Spleen (tissue), 11 donors: ENCODE measurements at regions not wholly inside any gene's neighbourhood (a gene's known extent, or its start where the extent isn't known, plus 50 kb on each side); places are given as distances from the start of the nearest gene placed in this dataset.

Source experiments
- DNase-seq: peaks from one replicate; pipeline ENCODE4 v3.0.0-alpha.2; 2020
- H3K27ac ChIP-seq, 8 donors: fragments of 200-600 bp; sonication (generic) in 7 of 8; 1 replicate in 4 of 8; 2 replicates in 4 of 8; pipeline versions ENCODE4 v1.5.0 to v1.8.0; 2016 to 2021; ENCODE audit warnings: inconsistent platforms in 4 of 8, mild to moderate bottlenecking in 4 of 8, moderate library complexity in 1 of 8
- H3K27me3 ChIP-seq, 7 donors: fragments of 200-600 bp; sonication (generic) in 6 of 7; replicated peaks in 1 of 7; 1 replicate in 4 of 7; 2 replicates in 3 of 7; pipeline versions ENCODE4 v1.5.0 to v1.8.0; 2016 to 2021; ENCODE audit warnings: inconsistent platforms in 3 of 7, mild to moderate bottlenecking in 1 of 7
- H3K36me3 ChIP-seq, 6 donors: fragments of 200-600 bp; sonication (generic) in 5 of 6; 1 replicate in 4 of 6; 2 replicates in 2 of 6; pipeline versions ENCODE4 v1.5.0 to v1.8.0; 2016 to 2021; ENCODE audit warnings: inconsistent platforms in 2 of 6
- H3K4me1 ChIP-seq, 6 donors: fragments of 200-600 bp; sonication (generic) in 5 of 6; 1 replicate in 3 of 6; 2 replicates in 3 of 6; pipeline versions ENCODE4 v1.5.0 to v1.8.0; 2016 to 2021; ENCODE audit warnings: inconsistent platforms in 3 of 6
- H3K4me3 ChIP-seq, 8 donors: fragments of 200-600 bp; sonication (generic) in 7 of 8; 1 replicate in 4 of 8; 2 replicates in 4 of 8; pipeline versions ENCODE4 v1.5.0 to v1.8.0; 2016 to 2021; ENCODE audit warnings: inconsistent platforms in 4 of 8, mild to moderate bottlenecking in 4 of 8, moderate library complexity in 2 of 8
- H3K9me3 ChIP-seq, 8 donors: fragments of 200-600 bp; sonication (generic) in 7 of 8; 1 replicate in 4 of 8; 2 replicates in 4 of 8; pipeline versions ENCODE4 v1.5.0 to v1.8.0; 2016 to 2021; ENCODE audit warnings: inconsistent platforms in 4 of 8
- CTCF ChIP-seq, 11 experiments: fragments of 200-600 bp in 7 of 11; fragments of 450-650 bp in 4 of 11; sonication (generic) in 4 of 11; IDR thresholded peaks in 8 of 11; conservative IDR thresholded peaks in 3 of 11; 1 replicate in 7 of 11; 2 replicates in 4 of 11; pipeline versions ENCODE4 v1.4.0 to v1.8.0; 2016 to 2021; ENCODE audit warnings: antibody characterized with exemption in 11 of 11, inconsistent platforms in 4 of 11, mild to moderate bottlenecking in 1 of 11
- POLR2A ChIP-seq, 3 donors: fragments of 450-650 bp; IDR thresholded peaks; one replicate each; pipeline ENCODE4 v1.5.1; 2017; ENCODE audit warnings: antibody characterized with exemption in 3 of 3, mild to moderate bottlenecking in 1 of 3
- POLR2AphosphoS5 ChIP-seq, 3 donors: sonication (generic); formaldehyde crosslinking; IDR thresholded peaks; one replicate each; pipeline ENCODE4 v1.5.1; 2017; ENCODE audit warnings: antibody characterized with exemption in 3 of 3
- WGBS, 5 donors: extraction: QIAGEN DNeasy Blood & Tissue Kit in 3 of 5; methylation state at CpG; one replicate each; pipeline versions ENCODE4 v1.1.5 to v1.1.7; 2013 to 2018; 5-methylcytosine and 5-hydroxymethylcytosine counted together
- intact Hi-C: fragments of 100-400 bp; cut with DNase I; formaldehyde crosslinking; loops from one replicate; pipeline ENCODE4 v1.15.0; 2023; ENCODE audit warnings: low total_unique reads
- donor health status: healthy with polysubstance abuse.
- donor health status: DM: no; HTN: no; CAD: no; lungs with moderate emphysema.
- donor health status: DM: no; HTN: no; CAD: no.
- donor health status: Bipolar disorder and iron deficiency.
- donor health status: healthy.
- donor health status: DM: no; HTN: no; CAD: no.
- donor health status: DM: yes; HTN: yes; CAD: no.

DNA sequence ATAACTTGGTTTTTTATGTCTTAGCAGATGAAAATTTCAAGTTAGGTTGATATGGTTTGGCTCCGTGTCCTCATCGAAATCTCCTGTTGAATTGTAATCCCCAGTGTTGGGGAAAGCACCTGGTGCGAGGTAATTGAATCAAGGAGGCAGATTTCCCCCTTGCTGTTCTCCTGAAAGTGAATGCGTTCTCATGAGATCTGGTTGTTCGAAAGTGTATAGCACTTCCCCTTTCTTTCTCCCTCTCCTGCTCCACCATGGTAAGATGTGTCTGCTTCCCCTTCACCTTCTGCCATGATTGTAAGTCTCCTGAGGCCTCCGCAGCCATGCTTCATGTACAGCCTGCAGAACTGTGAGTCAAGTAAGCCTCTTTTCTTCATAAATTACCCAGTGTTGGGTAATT lies 242.1 kb upstream of the TNP1 start:
- no peak for DNase-seq
- intact Hi-C loops, result no loop called here

GRCh38 chr2:217099561-217099960 lies 239.7 kb upstream of the TNP1 start:
- Histone ChIP-seq H3K4me3 (no peak overlapping the region), H3K27ac (no peak overlapping the region), H3K36me3 (no peaks in the 10 kb centered on the region), H3K4me1 (no peaks in the 10 kb centered on the region), H3K27me3 (no peaks in the 10 kb centered on the region), H3K9me3 (no peaks in the 10 kb centered on the region)
- intact Hi-C loops, result no loop called here
- no peak for DNase-seq
- no peak for TF ChIP-seq POLR2AphosphoS5 (IDR thresholded peaks at IDR 0.05)
- TF ChIP-seq CTCF (IDR thresholded peaks at IDR 0.05 in 8 of 11, conservative IDR thresholded peaks at IDR 0.05 in 3 of 11), result no peak
- TF ChIP-seq POLR2A (IDR thresholded peaks at IDR 0.05), result no peak

More for the DNA sequence above, 242.1 kb upstream of the TNP1 start:
- H3K4me1 ChIP-seq, result no peaks in the 10 kb centered on the region
- TF ChIP-seq POLR2A (IDR thresholded peaks at IDR 0.05), result no peak
- H3K36me3 ChIP-seq, result no peaks in the 10 kb centered on the region
- no peak overlapping the region for H3K4me3 ChIP-seq
- H3K27me3 ChIP-seq, result no peaks in the 10 kb centered on the region
- no peak overlapping the region for H3K27ac ChIP-seq
- WGBS, 5 donors, result 73 to 82% (median 76%) methylated on average over 6 of the region's 6 CpGs
- H3K9me3 ChIP-seq, result no peaks in the 10 kb centered on the region

GRCh38 chr2:217098435-217098834 lies 238.6 kb upstream of the TNP1 start:
- no peak for TF ChIP-seq CTCF (IDR thresholded peaks at IDR 0.05 in 8 of 11, conservative IDR thresholded peaks at IDR 0.05 in 3 of 11)
- H3K36me3 ChIP-seq, result no peaks in the 10 kb centered on the region
- no peaks in the 10 kb centered on the region for H3K27me3 ChIP-seq
- H3K4me3 ChIP-seq, result no peak overlapping the region
- no peak overlapping the region for H3K27ac ChIP-seq
- 91 to 97% (median 91%) methylated on average over 5 of the region's 5 CpGs for WGBS, 5 donors
- H3K9me3 ChIP-seq, result no peaks in the 10 kb centered on the region
- no peak for DNase-seq
- no peaks in the 10 kb centered on the region for H3K4me1 ChIP-seq
- intact Hi-C loops, result no loop called here

- TF ChIP-seq POLR2A (IDR thresholded peaks at IDR 0.05), result no peak
- TF ChIP-seq CTCF (IDR thresholded peaks at IDR 0.05 in 8 of 11, conservative IDR thresholded peaks at IDR 0.05 in 3 of 11), result no peak
- no peak for TF ChIP-seq POLR2AphosphoS5 (IDR thresholded peaks at IDR 0.05)
- intact Hi-C loops, result no loop called here
- WGBS, 5 donors, result 84 to 96% (median 94%) methylated on average over 2 of the region's 2 CpGs
Measured at GRCh38 chr2:217097346-217097745, 237.5 kb upstream of the TNP1 start.

DNA sequence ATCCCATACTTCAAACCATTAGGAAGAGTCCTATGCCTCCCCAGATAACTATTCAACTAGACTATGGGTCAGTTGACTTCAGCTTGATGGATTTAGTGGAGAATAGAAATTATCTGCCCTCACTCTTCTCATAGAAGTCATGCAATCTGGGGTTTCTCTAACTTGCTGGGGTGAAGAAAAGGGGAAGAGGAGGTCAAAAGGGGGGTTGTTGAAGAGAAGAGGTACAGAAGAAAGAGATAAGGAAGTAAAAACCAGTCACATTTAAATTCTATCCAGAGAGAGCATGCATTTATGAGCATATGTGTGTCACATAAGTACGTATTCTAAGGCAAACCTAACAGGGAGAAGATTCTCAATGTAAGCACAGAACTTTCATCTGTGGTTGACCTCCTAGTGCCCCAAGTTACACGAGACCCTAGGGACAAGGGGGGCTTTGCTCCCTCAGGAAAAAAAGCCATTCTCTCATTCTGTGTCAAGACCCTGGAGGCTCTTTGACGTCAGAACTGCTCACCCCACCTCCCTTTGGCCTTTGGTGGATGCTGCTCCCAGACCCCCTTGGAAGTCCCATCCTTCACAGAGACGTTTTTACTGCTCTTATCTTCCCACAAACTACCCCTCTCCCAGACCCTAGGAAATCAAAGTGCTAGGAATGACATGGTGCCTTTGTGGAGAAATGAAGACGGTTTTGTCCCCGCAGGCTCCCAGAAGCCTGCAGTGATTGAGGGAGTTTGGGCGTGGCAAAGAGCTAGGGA lies 236.8 kb upstream of the TNP1 start:
- TF ChIP-seq POLR2AphosphoS5 (IDR thresholded peaks at IDR 0.05) (no peak), CTCF (IDR thresholded peaks at IDR 0.05 in 8 of 11, conservative IDR thresholded peaks at IDR 0.05 in 3 of 11) (no peak), POLR2A (IDR thresholded peaks at IDR 0.05) (no peak)
- 69 to 81% (median 74%) methylated on average over 7 of the region's 7 CpGs for WGBS, 5 donors
- no peaks in the 10 kb centered on the region for H3K27me3 ChIP-seq
- no peaks in the 10 kb centered on the region for H3K36me3 ChIP-seq
- no peak for DNase-seq
- H3K4me3 ChIP-seq, result no peak overlapping the region
- no peaks in the 10 kb centered on the region for H3K4me1 ChIP-seq
- intact Hi-C loops, result no loop called here
- no peak overlapping the region for H3K27ac ChIP-seq
- no peaks in the 10 kb centered on the region for H3K9me3 ChIP-seq

More at GRCh38 chr2:217097346-217097745, 237.5 kb upstream of the TNP1 start:
- H3K36me3 ChIP-seq, result no peaks in the 10 kb centered on the region
- no peak for DNase-seq
- no peaks in the 10 kb centered on the region for H3K9me3 ChIP-seq
- H3K27ac ChIP-seq, result no peak overlapping the region
- H3K4me1 ChIP-seq, result no peaks in the 10 kb centered on the region
- H3K4me3 ChIP-seq, result no peak overlapping the region
- no peaks in the 10 kb centered on the region for H3K27me3 ChIP-seq
